ENCODE measurements at regions not wholly inside any gene's neighbourhood (a gene's known extent, or its start where the extent isn't known, plus 50 kb on each side); places are given as distances from the start of the nearest gene placed in this dataset.

DNA sequence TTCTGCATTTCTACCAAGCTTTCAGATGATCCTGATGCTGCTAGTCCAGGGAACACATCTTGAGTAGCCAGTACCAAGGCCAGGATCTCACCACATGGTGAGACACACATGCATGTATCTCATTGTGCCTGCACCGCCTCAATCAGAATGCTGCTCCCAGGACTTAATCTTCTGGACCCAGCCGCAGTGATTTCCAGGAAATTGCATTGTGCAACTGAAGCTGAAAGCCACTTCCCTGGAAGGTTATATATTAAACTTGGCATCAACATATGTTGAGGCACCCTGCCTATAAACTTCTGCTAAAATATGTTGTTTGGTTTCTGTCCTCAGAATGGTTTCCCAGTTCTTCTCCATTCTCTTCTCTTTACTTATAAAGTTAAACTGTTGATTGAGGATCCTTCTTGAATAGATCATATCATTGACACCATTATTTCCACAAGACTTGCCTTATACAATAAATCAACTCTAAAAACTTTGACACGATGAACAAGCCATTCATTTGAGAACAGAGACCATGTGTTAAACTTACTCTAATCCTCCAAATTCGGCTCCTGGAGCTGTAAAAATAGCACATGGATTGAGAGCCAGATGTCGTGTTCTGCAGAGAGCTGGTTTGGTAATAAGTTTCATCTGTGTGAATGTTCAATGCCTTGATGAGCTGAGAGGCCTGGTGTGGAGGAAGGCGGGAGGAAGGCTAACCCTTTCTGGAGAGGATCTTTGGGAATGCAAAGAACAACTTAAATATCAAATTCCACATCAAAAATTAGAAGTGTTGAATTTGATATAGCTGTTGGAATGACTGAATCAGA, 65.0 kb upstream of the PCSK2 start:
- TF ChIP-seq, protein P1, sequence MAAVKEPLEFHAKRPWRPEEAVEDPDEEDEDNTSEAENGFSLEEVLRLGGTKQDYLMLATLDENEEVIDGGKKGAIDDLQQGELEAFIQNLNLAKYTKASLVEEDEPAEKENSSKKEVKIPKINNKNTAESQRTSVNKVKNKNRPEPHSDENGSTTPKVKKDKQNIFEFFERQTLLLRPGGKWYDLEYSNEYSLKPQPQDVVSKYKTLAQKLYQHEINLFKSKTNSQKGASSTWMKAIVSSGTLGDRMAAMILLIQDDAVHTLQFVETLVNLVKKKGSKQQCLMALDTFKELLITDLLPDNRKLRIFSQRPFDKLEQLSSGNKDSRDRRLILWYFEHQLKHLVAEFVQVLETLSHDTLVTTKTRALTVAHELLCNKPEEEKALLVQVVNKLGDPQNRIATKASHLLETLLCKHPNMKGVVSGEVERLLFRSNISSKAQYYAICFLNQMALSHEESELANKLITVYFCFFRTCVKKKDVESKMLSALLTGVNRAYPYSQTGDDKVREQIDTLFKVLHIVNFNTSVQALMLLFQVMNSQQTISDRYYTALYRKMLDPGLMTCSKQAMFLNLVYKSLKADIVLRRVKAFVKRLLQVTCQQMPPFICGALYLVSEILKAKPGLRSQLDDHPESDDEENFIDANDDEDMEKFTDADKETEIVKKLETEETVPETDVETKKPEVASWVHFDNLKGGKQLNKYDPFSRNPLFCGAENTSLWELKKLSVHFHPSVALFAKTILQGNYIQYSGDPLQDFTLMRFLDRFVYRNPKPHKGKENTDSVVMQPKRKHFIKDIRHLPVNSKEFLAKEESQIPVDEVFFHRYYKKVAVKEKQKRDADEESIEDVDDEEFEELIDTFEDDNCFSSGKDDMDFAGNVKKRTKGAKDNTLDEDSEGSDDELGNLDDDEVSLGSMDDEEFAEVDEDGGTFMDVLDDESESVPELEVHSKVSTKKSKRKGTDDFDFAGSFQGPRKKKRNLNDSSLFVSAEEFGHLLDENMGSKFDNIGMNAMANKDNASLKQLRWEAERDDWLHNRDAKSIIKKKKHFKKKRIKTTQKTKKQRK (IDR thresholded peaks at IDR 0.05; ENCODE audit: low read depth, low read length) = no peak
- TF ChIP-seq POLR2A (IDR thresholded peaks at IDR 0.05; ENCODE audit: low read depth, low read length) (no peak), STAT3 (IDR thresholded peaks at IDR 0.05; ENCODE audit: low read depth, low read length) (no peak), ZBED1 (IDR thresholded peaks at IDR 0.05; ENCODE audit: borderline replicate concordance) (no peak), CHD2 (IDR thresholded peaks at IDR 0.05; ENCODE audit: borderline replicate concordance, low read depth, low read length) (no peak), IKZF1 (conservative IDR thresholded peaks at IDR 0.05) (no peak), YY1 (IDR thresholded peaks at IDR 0.05; ENCODE audit: low read depth, low read length) (no peak)
- TF ChIP-seq, protein P2, sequence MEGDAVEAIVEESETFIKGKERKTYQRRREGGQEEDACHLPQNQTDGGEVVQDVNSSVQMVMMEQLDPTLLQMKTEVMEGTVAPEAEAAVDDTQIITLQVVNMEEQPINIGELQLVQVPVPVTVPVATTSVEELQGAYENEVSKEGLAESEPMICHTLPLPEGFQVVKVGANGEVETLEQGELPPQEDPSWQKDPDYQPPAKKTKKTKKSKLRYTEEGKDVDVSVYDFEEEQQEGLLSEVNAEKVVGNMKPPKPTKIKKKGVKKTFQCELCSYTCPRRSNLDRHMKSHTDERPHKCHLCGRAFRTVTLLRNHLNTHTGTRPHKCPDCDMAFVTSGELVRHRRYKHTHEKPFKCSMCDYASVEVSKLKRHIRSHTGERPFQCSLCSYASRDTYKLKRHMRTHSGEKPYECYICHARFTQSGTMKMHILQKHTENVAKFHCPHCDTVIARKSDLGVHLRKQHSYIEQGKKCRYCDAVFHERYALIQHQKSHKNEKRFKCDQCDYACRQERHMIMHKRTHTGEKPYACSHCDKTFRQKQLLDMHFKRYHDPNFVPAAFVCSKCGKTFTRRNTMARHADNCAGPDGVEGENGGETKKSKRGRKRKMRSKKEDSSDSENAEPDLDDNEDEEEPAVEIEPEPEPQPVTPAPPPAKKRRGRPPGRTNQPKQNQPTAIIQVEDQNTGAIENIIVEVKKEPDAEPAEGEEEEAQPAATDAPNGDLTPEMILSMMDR (IDR thresholded peaks at IDR 0.05 in 2 of 3, conservative IDR thresholded peaks at IDR 0.05 in 1 of 3; ENCODE audit: control insufficient read depth in 2 of 3, extremely low read depth in 1 of 3, insufficient read depth in 1 of 3, low read depth in 3 of 3, low read length in 3 of 3) = no peak
- TF ChIP-seq, protein P3, sequence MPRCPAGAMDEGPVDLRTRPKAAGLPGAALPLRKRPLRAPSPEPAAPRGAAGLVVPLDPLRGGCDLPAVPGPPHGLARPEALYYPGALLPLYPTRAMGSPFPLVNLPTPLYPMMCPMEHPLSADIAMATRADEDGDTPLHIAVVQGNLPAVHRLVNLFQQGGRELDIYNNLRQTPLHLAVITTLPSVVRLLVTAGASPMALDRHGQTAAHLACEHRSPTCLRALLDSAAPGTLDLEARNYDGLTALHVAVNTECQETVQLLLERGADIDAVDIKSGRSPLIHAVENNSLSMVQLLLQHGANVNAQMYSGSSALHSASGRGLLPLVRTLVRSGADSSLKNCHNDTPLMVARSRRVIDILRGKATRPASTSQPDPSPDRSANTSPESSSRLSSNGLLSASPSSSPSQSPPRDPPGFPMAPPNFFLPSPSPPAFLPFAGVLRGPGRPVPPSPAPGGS (IDR thresholded peaks at IDR 0.05; ENCODE audit: borderline replicate concordance, insufficient read depth, low read depth, low read length, poor library complexity, severe bottlenecking) = no peak
